Heart left ventricle (tissue), 13 donors: ENCODE measurements at regions not wholly inside any gene's neighbourhood (a gene's known extent, or its start where the extent isn't known, plus 50 kb on each side); places are given as distances from the start of the nearest gene placed in this dataset.

ENCODE experiments used
- CTCF ChIP-seq, 12 donors: fragments of 200-600 bp; sonication (generic) in 4 of 12; IDR thresholded peaks; one replicate each; pipeline versions ENCODE4 v1.5.0 to v1.8.0; 2018 to 2022; ENCODE audit warnings: antibody characterized with exemption in 12 of 12, mild to moderate bottlenecking in 5 of 12
- POLR2A ChIP-seq, 2 donors: fragments of 450-650 bp; IDR thresholded peaks; one replicate each; pipeline ENCODE4 v1.6.1; 2017; ENCODE audit warnings: antibody characterized with exemption in 2 of 2, mild to moderate bottlenecking in 2 of 2, moderate library complexity in 2 of 2
- donor health status: ischemic (EF 13 %, LVEDD 7.1; RV severe dilation, severe dysfunction).
- donor health status: DM: no; HTN: yes; CAD: no.
- donor health status: DM: no; HTN: no; CAD: no.
- donor health status: ischemic (EF 25% LVEDD 6.9; RV normal size, moderate dysfunction).
- donor health status: ischemic (EF 25% LVEDD 5.7; RV mildly dilated, moderate dysfunction).
- donor health status: ischemic (EF 35%, LVEDD 5.7; RV mildly dilated, moderate dysfunction).
- donor health status: nonischemic (EF 11% LVEDD 7.7; RV severe dilation, severe dysfunction).
- donor health status: DM: yes; HTN: yes; CAD: no.
- donor health status: PGD.
- donor health status: ischemic (EF 29% LVEDD 5.4; RV normal size, mild dysfunction).
- donor health status: nonischemic (EF 23%, LVEDD 6.1; RV moderate dilation, normal function).

DNA sequence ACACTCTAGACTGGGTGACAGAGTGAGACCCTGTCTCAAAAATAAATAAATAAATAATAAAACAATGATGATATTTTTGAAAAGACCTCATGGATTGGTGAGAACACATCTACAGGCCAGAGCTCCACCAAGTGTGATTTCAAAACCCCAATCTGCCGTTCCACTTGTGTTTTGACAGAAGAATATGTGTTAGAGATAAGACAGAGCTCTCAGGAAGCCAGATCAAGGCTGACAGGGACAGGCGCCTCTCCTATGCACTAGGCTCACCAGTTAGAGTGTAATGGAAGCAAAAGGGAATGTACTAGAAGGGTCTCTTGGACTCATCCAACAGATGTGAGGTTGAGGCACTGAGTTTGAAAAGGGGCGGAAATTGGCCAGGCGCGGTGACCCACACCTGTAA is 110.7 kb upstream of the ERRFI1 start:
- no peak for TF ChIP-seq CTCF (IDR thresholded peaks at IDR 0.05)
- no peak for TF ChIP-seq POLR2A (IDR thresholded peaks at IDR 0.05)
